ENCODE measurements at regions not wholly inside any gene's neighbourhood (a gene's known extent, or its start where the extent isn't known, plus 50 kb on each side); places are given as distances from the start of the nearest gene placed in this dataset.

- TF ChIP-seq, protein P1, sequence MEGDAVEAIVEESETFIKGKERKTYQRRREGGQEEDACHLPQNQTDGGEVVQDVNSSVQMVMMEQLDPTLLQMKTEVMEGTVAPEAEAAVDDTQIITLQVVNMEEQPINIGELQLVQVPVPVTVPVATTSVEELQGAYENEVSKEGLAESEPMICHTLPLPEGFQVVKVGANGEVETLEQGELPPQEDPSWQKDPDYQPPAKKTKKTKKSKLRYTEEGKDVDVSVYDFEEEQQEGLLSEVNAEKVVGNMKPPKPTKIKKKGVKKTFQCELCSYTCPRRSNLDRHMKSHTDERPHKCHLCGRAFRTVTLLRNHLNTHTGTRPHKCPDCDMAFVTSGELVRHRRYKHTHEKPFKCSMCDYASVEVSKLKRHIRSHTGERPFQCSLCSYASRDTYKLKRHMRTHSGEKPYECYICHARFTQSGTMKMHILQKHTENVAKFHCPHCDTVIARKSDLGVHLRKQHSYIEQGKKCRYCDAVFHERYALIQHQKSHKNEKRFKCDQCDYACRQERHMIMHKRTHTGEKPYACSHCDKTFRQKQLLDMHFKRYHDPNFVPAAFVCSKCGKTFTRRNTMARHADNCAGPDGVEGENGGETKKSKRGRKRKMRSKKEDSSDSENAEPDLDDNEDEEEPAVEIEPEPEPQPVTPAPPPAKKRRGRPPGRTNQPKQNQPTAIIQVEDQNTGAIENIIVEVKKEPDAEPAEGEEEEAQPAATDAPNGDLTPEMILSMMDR (IDR thresholded peaks at IDR 0.05) = no peak
- TF ChIP-seq POLR2AphosphoS5 (IDR thresholded peaks at IDR 0.05) (no peak), EP300 (IDR thresholded peaks at IDR 0.05) (no peak), POLR2A (IDR thresholded peaks at IDR 0.05) (no peak)
These were observed 268.2 kb upstream of the ID2 start for GRCh38 chr2:8413589-8414135.
